HuH-7 (cell line): ENCODE measurements at regions not wholly inside any gene's neighbourhood (a gene's known extent, or its start where the extent isn't known, plus 50 kb on each side); places are given as distances from the start of the nearest gene placed in this dataset.
A peak's percentile ranks its signal among the peaks of the same experiment; 100 is the strongest.

Experiments
- DNase-seq: peaks from one replicate; pipeline ENCODE4 v3.0.0; 2011; ENCODE audit warnings: low spot score

DNA sequence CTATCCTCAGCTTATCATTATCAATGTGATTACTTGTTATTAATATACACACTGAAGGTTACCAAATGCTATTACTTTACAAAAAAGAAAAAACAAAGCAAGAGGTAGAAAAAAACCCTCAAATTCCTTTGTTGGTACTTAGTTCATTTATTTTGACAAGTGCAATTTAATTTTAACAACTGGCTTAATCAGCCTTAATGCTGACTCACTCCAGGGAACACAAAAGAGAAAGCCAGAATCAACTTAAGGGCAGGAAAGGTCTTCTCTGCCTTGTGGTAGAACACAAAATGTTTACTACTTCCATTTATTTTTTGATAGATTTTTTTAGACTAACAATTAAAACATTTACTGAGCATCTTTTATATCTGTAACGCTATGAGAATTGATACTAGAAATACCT, 417.1 kb downstream of the PCDH17 start:
- no peak for DNase-seq

DNA sequence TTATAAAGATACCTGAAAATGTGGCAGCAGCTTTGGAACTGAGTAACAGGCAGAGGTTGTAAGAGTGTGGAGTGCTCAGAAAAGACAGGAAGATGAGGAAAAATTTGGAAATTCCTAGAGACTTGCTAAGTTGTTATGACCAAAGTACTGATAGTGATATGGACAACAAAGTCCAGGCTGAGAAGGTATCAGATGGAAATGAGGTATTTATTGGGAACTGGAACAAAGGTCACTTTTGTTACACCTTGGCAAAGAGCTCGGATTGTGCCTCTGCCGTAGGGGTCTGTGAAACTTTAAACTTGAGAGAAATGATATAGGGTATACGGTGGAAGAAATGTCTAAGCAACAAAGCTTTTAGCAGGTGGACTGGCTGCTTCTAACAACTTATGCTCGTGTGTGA, 419.9 kb downstream of the PCDH17 start:
- no peak for DNase-seq

DNA sequence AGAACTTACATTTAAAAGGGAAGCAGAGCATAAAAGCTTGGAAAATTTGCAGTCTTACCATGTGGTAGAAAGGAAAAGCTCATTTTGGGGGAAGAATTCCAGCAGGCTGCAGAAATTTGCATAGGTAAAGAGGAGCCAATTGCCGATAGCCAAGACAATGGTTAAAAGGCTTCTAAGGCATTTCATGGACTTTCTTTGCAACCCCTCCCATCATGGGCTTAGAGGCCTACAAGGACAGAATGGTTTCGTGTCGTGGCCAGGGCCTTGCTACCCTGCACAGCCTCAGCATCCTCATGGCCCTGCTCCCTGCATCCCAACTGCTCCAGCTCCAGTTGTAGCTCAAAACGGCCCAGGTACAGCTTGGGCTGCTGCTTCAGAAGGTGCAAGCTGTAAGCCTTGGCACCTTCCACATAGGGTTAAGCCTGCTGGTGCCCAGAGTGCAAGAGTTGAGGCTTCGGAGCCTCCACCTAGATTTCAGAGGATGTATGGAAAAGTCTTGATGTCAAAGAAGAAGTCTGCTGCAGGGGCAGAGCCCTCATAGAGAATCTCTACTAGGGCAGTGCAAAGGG, 420.3 kb downstream of the PCDH17 start:
- DNase-seq: no peak

DNA sequence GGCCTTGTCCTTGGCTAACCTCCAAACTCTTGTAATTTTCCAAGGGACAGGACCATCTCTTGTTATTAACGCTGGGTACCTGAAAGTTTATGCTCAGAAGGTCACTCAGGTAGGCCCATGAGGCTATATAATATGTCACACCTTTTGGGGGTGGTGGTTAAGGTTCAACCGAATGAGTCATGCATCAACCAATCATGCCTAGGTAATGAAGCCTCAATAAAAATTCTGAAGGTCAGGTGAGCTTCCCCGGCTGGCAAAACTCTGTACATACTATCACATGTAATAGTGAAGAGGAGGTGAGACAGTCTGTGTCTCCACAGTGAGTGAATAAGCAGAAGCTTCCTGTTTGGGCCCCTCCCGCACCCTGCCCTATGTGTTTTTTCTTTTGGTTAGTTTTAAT, 424.9 kb downstream of the PCDH17 start:
- DNase-seq: peak; percentile 0

DNA sequence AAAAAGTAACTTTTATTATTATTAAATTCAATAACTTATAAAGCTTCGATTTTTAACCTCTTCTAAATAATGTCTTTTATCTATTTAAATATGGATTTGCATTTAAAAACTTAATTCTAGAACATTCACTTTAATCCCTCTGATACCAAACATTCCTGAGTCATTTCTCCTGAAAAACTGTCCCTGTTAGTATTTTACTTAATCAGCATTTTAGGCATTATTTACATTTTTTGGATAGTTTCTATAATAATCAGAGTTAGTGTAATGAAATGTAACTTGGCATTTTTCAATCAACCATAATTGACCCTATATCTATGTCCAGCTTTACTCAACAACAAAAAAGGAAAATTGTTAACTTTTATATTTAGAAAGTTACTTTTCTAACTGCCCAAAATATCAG, 428.1 kb downstream of the PCDH17 start:
- DNase-seq: no peak

DNA sequence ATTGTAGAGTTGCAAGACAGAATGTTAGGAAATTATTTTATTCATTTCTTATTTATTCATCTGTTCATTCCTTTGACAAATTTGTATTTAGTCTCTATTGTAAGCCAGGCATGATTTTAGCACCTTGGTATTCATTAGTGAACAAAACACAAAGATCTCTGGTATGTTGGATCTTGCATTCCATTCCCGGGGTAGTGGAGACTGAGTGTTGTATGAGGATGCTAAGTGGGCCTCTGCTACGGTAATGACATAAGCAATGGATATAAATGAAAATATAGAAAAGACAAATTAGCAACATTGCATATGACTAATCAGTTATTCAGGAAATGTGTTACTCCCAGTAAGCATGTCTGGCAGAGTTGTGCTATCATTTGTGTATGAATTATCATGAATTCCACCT, 449.3 kb downstream of the PCDH17 start:
- no peak for DNase-seq

DNA sequence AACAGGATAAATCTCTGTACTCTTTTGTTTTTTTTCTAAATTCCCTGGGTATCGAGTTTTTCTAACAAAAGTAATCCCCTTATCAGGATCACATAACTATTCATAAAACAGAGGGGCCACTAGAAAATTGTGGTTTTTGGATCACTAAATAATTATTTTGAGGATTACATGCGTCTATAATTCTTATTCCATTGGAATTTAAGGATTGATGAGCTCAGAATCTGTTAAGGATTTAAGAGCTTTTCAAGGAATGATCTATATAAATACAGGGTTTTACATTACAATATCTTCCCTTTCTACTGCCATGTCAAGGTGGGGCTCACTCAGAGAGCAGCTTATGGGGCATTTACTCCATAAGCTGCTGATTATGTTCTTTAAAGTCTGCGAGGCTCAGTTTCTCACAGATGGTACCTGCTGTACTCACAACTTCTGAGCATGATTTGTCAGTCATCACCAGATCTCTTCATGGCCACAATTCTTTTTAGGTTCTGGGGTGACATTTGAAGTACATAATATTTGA, 449.8 kb downstream of the PCDH17 start:
- DNase-seq: no peak

DNA sequence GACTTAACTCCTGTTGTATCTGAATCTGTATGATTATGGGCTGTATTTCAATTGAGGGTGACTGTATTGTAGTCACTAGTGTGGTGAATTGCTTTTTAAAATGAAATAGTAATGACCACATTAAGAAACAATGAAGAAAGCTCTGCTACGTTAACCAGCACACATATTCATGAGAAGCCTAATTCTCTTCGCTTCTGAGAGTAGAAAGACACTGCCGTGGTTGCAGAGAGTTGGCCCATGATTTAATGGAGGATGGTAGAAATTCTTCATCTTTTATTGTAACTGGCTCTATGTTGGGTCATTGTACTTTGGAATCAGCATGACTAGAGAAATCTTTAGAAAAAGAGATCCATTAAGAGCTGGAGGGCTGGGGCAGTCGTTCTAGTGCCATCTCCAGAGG, 451.5 kb downstream of the PCDH17 start:
- no peak for DNase-seq

DNA sequence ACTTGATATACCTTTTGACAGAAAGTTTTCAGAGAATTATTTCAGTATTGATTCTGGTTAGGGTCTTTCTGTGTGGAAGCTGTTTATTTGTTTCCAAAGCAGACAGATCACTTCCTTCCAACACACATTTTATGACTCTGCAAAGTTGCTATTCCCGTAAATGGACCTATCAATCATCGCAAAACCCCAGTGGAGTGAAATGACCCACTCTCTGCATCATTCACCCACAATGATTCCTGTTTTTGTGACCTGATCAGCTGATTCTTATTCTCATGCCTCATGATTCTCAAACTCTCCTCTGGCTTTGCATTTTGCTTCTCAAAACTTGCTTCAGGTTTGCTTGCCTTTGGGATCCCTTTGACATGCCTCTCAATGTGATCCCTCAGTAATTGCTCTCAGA, 453.7 kb downstream of the PCDH17 start:
- DNase-seq: no peak

DNA sequence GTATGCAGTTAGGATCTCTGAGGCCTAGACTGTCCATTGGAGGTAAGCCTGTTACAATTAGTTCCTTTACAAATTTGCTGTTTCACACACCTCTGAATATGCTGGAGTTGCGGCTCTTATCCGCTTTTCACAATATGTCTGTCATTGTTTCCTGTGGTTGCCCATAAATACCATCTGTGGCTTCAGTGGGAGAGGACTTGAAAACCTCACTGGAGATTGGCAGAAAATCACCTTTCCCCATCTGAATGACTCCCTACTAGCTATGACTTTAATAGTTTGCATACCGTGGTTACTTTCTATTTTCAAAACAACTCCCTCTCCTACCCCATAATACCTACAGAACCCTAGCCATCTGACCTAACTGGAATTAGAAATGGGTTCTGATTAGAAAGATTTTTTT, 454.3 kb downstream of the PCDH17 start:
- DNase-seq: no peak

DNA sequence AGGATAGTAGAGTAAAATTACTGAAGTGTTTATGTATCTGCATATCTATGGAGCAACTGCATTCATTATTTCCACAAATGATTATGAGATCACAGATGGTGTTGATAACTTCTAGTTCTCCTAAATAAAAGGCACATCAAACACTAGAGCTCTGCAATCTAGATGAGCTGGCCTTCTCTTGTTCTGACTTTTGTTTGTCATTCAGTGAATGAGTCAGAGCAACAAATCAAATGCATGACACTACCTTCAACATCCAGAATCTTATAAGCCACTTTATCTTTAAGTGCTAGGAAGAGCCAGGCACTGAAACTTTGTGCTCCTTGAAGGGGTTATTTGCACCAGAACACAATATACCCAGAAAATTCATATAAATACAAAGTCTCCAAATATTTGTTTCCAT, 456.0 kb downstream of the PCDH17 start:
- DNase-seq: no peak

DNA sequence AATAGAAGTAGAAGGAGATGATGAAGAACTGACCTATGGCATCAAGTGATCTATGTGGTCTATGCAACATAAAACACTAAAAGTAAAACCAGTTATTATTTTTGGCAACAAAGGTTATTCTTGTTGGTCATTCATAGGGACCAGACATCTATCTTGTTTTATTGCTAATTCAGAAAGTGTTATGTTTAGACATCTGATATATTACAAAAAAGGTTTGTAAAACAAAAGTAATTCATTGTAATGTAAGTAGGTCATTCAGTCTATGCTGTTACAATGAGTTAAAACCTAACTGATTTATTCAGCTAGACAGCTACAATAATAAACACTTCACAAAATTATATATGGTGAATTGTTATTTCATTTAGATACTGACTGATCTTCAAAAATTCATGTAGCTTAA, 461.9 kb downstream of the PCDH17 start:
- DNase-seq: no peak

DNA sequence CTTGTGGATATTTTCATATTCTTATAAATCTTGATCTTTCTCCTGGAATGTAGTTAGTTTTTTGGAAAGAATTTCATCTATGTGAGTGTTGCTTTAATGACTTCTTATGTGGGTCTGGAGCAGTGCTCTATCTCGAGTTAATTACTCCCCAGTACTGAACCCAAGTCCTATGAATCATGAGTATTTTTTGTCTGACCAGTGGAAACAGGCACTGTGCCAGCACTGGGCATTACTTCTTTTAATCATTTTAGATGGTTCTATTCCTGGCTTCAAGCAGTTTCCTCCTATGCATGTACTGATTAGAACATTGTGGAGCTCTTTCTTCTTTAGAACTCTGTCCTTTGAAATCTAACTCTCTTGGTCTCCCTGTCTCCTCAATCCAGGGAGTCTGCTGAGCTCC, 466.3 kb downstream of the PCDH17 start:
- no peak for DNase-seq

DNA sequence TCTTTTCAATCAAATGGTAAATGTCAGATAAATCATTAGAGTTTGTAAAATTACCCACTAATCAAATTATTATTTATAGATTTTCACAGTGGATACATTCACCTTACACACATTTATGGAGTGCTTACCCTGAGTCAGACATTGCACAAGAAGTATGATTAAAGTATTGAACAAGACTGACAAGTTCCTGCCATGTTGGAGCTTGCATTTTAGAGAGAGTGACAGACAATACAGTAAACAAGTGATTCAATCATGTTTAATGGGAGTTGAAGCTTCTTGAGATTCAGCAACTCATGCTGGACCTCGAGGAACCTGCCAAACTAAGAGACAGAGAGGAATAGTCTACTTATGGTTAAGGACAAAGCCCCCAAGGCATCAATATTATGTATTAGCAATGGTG, 487.8 kb downstream of the PCDH17 start:
- no peak for DNase-seq

DNA sequence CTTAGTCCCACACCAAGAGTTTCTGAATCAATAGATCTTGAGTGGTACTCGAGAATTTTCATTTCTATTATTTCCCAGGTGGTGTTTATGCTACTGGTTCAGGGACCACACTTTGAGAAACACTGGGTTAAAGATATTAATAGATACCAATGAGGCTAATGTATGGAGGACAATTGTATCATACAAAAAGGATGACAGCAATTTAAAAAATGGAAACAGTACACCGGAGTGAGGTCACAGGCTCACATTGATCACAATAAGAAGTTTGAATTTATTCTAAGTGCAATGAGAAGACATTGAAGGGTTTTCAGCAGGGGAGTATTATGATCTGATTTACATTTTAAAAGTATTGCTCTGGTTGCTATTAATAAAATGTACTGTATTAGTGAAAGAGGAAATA, 488.3 kb downstream of the PCDH17 start:
- no peak for DNase-seq

DNA sequence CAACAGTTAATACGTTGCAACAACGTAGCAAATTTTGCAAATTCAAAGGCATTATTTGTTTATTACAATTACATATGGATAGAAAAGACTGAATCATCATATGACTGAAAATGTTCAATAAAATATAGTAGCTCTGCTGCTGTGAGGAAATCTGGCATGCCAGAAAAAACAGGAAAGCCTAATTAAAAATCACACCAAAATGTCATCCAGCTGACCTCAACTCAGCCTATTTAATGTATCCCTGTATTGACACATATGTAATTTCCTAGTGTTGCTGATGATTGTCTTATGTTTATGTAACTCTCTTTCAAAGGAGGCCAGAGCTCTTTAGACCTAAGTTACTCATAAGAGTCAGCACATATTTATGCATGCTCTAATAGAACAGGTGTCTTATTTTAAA, 495.0 kb downstream of the PCDH17 start:
- no peak for DNase-seq

DNA sequence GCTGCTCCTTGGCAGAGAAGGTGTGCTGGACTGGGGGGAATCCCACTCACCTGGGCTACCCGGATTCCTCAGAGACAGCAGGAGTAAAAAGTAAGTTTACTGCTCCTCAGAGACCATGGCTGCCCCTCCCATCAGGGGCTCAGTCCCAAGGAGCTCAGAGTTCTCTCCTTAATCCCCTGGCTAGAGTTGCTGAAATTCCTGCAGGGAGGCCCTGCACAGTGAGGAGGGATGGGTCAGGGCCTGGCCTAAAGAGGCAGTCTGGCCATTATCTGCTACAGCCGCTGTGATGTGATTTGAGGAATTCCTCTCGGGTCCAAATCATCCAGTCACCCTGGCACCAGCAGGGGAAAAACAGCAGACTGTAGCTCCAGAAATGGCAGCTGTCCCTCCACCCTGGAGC, 502.5 kb downstream of the PCDH17 start:
- DNase-seq: no peak

DNA sequence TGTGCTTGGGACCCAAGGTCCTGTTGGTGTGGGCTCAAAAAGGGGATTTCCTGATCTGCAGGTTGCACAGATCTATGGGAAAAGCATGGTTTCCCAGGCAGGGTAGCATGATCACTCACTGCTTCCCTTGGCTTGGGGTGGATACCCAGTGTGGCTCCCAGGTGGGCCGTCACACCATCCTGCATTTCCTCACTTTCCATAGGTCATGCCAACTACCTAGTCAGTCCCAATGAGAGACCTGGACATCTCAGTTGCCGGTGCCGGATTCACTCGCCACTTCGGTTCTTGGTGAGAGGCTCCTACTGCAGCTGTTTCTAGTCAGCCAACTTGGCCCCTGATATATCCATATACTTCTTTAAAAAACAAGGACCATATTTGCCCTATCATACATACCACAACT, 503.0 kb downstream of the PCDH17 start:
- no peak for DNase-seq

DNA sequence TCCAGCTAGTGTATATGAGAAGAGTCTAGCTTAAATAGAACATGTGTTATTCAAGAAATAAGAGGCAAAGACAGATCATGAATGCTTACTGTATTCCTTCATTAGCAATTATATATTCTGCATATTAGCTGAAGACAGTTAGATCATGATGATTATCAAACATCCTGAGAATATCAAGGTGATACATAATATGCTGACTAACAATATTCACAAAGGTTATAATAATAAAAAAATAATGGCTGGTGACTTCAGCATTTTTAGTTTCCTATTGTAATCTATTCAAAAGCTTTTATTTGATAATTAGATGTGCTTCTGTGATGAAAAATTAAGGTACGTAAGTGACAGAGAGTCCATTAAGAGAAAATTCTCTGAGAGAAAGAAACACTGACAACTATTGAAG, 511.4 kb downstream of the PCDH17 start:
- DNase-seq: no peak

DNA sequence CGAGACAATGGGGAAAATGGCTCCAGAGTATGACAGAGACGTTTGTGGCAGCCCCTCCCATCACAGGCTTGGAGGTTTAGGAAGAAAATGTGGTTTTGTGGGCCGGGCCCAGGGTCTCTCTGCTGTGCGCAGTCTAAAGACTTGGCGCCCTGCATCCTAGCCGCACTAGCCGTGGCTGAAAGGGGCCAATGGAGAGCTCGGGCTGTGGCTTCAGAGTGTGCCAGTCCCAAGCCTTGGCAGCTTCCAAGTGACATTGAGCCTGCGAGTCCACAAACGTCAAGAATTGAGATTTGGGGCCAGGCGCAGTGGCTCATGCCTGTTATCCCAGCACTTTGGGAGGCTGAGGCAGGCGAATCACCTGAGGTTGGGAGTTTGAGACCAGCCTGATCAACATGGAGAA, 513.1 kb downstream of the PCDH17 start:
- no peak for DNase-seq

DNA sequence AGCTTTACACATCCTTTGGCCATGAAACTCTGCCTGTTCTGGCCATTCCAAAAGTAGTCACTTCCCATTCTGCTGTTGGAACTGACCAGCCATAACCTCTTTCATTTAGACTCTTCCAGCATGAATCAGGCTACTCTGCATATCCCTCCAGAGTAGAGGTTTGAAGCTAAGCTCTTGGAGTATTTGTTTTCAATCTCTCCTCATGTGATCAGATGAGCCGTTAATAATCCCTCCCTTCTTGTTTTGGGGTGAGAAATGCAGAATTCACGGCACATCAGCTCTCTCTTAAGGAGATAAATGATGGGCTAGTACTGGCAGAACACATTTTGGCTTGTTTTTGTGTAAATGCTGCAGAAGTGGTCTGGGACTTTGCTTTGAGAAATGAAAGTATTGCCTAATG, 519.9 kb downstream of the PCDH17 start:
- DNase-seq: no peak

DNA sequence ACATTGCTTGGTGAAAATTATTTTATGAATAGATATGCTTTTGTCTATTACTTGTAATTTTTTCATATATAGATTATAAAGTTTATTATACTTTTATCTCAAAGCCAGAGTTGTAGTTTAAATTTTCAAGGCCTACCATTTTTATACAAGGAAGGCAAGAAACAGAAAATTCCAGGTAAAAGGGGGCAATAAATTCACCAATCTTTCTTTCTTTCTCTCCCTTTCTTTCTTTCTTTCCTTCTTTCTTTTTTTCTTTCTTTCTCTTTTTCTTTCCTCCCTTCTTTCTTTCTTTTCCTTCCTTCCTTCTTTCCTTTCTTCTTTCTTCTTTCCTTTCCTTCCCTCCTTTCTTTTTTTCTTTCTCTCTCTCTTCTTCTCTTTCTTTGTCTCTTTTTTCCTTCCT, 529.4 kb downstream of the PCDH17 start:
- no peak for DNase-seq

DNA sequence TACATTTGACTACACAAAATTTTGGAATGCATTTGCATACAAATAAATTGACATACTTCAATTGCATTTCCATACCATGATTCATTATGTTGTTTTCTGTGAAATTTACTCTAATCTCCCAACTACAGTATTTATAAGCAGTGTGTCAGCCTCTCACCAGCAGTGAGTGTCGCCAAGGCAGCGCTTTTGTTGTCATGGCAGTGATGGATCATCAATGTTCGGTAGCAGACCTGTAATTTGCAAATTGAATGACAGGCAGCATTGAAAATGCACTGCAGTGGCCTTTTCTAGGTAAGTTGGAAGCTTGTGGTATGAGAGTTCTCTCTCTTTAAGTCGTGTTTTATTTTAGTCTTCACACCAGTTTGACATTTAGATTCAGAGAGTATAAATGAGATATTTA, 534.1 kb downstream of the PCDH17 start:
- DNase-seq: no peak

DNA sequence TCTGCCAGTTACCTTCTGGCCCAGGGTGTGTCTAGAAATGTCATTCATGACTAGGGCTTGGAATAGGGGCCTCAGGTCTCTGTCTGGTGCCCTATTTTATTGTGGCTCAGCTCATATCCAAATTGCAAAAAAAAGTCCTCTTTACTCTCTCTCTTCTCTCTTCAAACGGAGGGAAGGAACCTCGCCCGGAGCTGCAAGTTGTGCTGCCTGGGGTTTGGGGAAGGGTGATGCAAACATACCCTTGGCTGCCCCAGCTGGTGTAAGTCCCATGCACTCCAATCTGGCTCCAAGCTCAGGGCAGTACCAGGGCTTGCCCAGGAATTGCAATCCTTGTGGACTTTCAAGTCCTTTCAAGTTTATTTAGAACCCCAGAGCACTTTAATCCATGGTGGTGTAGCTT, 549.6 kb downstream of the PCDH17 start:
- DNase-seq: no peak

DNA sequence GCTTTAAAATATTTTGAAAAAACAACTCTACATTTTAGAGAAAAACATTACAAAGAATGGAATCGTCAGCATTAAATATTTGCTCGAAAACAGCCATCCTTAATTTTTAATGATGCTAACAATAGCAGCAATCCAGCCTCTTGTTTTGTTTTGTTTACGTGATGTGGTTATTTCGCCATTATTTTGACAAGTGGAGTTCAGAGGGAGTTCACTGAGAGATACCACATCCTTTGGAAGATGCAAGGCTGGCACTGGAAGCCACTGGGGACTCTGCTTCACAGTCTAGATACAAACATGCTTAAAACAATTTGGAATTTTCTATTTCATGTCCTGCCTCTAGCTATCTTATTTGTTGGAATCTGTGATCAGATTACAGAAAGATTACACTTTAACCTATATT, 556.3 kb downstream of the PCDH17 start:
- DNase-seq: no peak
